Body of pancreas (tissue), 4 donors: ENCODE measurements at regions not wholly inside any gene's neighbourhood (a gene's known extent, or its start where the extent isn't known, plus 50 kb on each side); places are given as distances from the start of the nearest gene placed in this dataset.
"Not testable (repeated sequence)": the region's sequence is repeated elsewhere in the genome, so short reads cannot be mapped to it uniquely, and the experiment has no call there.

Experiments used
- POLR2A ChIP-seq, 3 donors: fragments of 450-650 bp; IDR thresholded peaks; one replicate each; pipeline ENCODE4 v1.6.1; 2016; ENCODE audit warnings: antibody characterized with exemption in 3 of 3, mild to moderate bottlenecking in 2 of 3
- TF ChIP-seq, protein P1 (sequence below), 7 experiments: fragments of 450-650 bp in 4 of 7; fragments of 200-600 bp in 3 of 7; sonication (generic) in 3 of 7; IDR thresholded peaks; one replicate each; pipeline ENCODE4 v1.5.1; 2016 to 2019; ENCODE audit warnings: antibody characterized with exemption in 7 of 7

DNA sequence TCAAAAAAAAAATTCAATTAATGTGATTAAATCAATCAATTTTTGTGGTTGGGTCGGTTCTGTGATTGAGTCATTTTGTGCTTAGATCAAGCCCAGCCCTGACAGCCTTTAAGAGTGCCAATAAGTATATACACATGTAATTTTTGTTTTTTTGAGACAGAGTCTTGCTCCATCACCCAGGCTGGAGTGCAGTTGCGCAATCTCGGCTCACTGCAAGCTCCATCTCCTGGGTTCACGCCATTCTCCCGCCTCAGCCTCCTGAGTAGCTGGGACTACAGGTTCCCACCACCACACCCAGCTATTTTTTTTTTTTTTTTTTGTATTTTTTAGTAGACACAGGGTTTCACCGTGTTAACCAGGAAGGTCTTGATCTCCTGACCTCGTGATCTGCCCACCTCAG is 887.1 kb upstream of the ZNF722 start:
- TF ChIP-seq, protein P1, sequence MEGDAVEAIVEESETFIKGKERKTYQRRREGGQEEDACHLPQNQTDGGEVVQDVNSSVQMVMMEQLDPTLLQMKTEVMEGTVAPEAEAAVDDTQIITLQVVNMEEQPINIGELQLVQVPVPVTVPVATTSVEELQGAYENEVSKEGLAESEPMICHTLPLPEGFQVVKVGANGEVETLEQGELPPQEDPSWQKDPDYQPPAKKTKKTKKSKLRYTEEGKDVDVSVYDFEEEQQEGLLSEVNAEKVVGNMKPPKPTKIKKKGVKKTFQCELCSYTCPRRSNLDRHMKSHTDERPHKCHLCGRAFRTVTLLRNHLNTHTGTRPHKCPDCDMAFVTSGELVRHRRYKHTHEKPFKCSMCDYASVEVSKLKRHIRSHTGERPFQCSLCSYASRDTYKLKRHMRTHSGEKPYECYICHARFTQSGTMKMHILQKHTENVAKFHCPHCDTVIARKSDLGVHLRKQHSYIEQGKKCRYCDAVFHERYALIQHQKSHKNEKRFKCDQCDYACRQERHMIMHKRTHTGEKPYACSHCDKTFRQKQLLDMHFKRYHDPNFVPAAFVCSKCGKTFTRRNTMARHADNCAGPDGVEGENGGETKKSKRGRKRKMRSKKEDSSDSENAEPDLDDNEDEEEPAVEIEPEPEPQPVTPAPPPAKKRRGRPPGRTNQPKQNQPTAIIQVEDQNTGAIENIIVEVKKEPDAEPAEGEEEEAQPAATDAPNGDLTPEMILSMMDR (IDR thresholded peaks at IDR 0.05), result not testable (repeated sequence)
- not testable (repeated sequence) for TF ChIP-seq POLR2A (IDR thresholded peaks at IDR 0.05)
